ENCODE measurements at regions not wholly inside any gene's neighbourhood (a gene's known extent, or its start where the extent isn't known, plus 50 kb on each side); places are given as distances from the start of the nearest gene placed in this dataset.

DNA sequence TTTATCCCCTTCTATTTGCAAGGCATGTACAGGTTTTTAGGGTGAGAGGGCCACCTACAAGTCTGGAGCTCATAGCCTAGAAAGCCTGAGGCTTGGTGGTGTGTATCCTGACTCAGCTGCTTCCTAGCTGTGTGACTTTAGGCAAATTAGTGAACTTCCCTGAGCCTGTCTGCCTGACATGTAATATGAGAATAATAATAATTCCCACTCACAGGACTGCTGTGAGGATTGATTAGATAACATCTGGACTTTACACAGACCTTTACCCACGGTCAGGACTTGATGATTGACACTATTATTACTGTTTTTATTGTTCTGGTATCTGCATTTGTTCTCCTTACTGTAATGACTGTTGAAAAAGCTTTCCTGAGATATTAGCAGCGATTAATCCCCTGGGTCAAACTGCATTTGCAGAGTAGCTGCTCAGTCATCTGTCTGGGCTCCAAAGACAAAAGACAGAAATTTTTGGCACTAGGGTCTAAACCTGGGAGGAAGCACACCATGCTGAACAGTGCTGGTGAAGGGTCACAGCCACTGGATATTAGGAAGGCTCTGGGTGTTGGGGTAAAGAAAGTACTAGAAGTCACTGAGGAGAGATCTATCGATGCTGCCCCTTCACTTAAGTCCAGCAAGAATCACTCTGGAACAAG, 276.5 kb upstream of the FN1 start:
- Histone ChIP-seq H3F3A (ENCODE audit: control insufficient read depth, insufficient read depth) (no peaks in the 10 kb centered on the region), H3K4me3 (ENCODE audit: low read length) (no peak overlapping the region), H4K20me1 (ENCODE audit: control insufficient read depth, insufficient read depth, low read depth, low read length) (no peaks in the 10 kb centered on the region), H3K9me2 (replicated peaks; ENCODE audit: control insufficient read depth, low read length) (no peaks in the 10 kb centered on the region), H3K36me3 (ENCODE audit: control insufficient read depth, low read length) (no peaks in the 10 kb centered on the region), H3K27ac (ENCODE audit: low read depth, low read length) (no peak overlapping the region), H3K4me2 (ENCODE audit: low read length) (no peak overlapping the region), H3K27me3 (ENCODE audit: control insufficient read depth, low read length) (no peaks in the 10 kb centered on the region), H3K4me1 (ENCODE audit: control insufficient read depth, low read length) (no peaks in the 10 kb centered on the region), H3K9me3 (ENCODE audit: control insufficient read depth, insufficient read depth, low read length) (no peaks in the 10 kb centered on the region), H3K79me2 (ENCODE audit: control insufficient read depth, low read length) (no peaks in the 10 kb centered on the region)
- TF ChIP-seq EZH2phosphoT487 (IDR thresholded peaks at IDR 0.05; ENCODE audit: borderline replicate concordance, low read length), result no peak
- TF ChIP-seq, protein P1, sequence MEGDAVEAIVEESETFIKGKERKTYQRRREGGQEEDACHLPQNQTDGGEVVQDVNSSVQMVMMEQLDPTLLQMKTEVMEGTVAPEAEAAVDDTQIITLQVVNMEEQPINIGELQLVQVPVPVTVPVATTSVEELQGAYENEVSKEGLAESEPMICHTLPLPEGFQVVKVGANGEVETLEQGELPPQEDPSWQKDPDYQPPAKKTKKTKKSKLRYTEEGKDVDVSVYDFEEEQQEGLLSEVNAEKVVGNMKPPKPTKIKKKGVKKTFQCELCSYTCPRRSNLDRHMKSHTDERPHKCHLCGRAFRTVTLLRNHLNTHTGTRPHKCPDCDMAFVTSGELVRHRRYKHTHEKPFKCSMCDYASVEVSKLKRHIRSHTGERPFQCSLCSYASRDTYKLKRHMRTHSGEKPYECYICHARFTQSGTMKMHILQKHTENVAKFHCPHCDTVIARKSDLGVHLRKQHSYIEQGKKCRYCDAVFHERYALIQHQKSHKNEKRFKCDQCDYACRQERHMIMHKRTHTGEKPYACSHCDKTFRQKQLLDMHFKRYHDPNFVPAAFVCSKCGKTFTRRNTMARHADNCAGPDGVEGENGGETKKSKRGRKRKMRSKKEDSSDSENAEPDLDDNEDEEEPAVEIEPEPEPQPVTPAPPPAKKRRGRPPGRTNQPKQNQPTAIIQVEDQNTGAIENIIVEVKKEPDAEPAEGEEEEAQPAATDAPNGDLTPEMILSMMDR (IDR thresholded peaks at IDR 0.05; ENCODE audit: low read depth, low read length, poor library complexity, severe bottlenecking), result no peak

DNA sequence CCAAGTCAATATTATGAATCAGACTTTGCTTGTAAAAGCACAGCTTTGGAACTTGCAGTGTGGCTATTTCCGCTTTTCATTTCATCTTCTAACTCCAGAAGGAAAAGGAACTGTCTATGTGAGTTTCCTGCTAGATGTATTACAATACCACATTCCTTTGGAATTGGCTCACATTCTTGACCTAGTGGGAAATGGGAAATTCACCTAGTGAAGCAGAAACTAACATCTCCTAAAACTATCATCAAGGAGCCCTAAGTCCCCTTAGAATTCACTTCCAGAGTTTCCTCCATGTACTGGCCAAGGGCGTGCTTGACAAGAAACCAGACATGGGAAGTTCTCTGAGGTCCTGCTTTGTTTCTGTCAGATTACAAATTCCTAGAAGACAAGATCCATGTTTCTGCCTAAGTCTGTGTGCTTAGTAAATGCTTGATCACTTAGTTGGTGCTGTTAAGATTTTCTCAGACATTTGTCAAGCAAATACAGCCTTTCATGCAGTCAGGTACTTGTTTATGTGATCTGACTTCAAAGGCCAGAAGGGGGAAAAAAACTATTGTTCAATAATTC, 275.7 kb upstream of the FN1 start:
- Histone ChIP-seq H3K4me2 (ENCODE audit: low read length) (no peak overlapping the region), H3K36me3 (ENCODE audit: control insufficient read depth, low read length) (no peaks in the 10 kb centered on the region), H3K4me3 (ENCODE audit: low read length) (no peak overlapping the region), H3K79me2 (ENCODE audit: control insufficient read depth, low read length) (no peaks in the 10 kb centered on the region), H3K27me3 (ENCODE audit: control insufficient read depth, low read length) (no peaks in the 10 kb centered on the region), H3K27ac (ENCODE audit: low read depth, low read length) (no peak overlapping the region), H4K20me1 (ENCODE audit: control insufficient read depth, insufficient read depth, low read depth, low read length) (no peaks in the 10 kb centered on the region), H3K9me2 (replicated peaks; ENCODE audit: control insufficient read depth, low read length) (no peaks in the 10 kb centered on the region), H3K4me1 (ENCODE audit: control insufficient read depth, low read length) (no peaks in the 10 kb centered on the region), H3F3A (ENCODE audit: control insufficient read depth, insufficient read depth) (no peaks in the 10 kb centered on the region), H3K9me3 (ENCODE audit: control insufficient read depth, insufficient read depth, low read length) (no peaks in the 10 kb centered on the region)
- TF ChIP-seq, protein P1 (IDR thresholded peaks at IDR 0.05; ENCODE audit: low read depth, low read length, poor library complexity, severe bottlenecking), result no peak

DNA sequence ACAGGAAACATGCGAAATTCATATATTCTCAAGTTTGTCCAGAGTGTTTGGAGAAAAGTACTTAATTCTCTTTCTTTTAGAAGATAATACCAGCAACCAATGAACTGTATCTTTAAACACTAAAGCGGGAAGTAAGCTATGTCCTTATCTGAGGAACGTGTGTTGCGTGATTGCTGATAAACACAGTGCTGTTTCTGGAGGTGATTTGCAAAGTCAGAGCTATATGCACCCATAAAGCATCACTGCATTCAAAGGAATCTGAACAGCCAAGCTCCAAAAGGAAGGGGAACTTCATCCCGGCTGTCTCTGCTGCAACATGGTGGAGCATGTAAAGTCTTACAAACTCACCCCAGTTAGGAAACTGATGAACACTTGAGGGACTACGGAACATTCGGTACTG, 271.7 kb upstream of the FN1 start:
- Histone ChIP-seq H3K79me2 (ENCODE audit: control insufficient read depth, low read length) (no peaks in the 10 kb centered on the region), H3K36me3 (ENCODE audit: control insufficient read depth, low read length) (no peaks in the 10 kb centered on the region), H3K4me2 (ENCODE audit: low read length) (no peak overlapping the region), H4K20me1 (ENCODE audit: control insufficient read depth, insufficient read depth, low read depth, low read length) (no peaks in the 10 kb centered on the region), H3K27me3 (ENCODE audit: control insufficient read depth, low read length) (no peaks in the 10 kb centered on the region), H3K27ac (ENCODE audit: low read depth, low read length) (no peak overlapping the region), H3K4me3 (ENCODE audit: low read length) (no peak overlapping the region), H3K9me3 (ENCODE audit: control insufficient read depth, insufficient read depth, low read length) (no peaks in the 10 kb centered on the region), H3K9me2 (replicated peaks; ENCODE audit: control insufficient read depth, low read length) (no peaks in the 10 kb centered on the region), H3K4me1 (ENCODE audit: control insufficient read depth, low read length) (no peaks in the 10 kb centered on the region), H3F3A (ENCODE audit: control insufficient read depth, insufficient read depth) (no peaks in the 10 kb centered on the region)
- TF ChIP-seq, protein P1 (IDR thresholded peaks at IDR 0.05; ENCODE audit: low read depth, low read length, poor library complexity, severe bottlenecking), result no peak

Measured in DOHH2 (cell line).